Neural progenitor cell (in vitro differentiated cells): ENCODE measurements at regions not wholly inside any gene's neighbourhood (a gene's known extent, or its start where the extent isn't known, plus 50 kb on each side); places are given as distances from the start of the nearest gene placed in this dataset.

Experiments
- EZH2 ChIP-seq: fragments of 200-600 bp; sonication (generic); IDR thresholded peaks from 2 replicates; pipeline ENCODE4 v1.6.1; 2017; ENCODE audit warnings: antibody characterized with exemption, mild to moderate bottlenecking, moderate library complexity
- EZH2phosphoT487 ChIP-seq: fragments of 200-600 bp; sonication (generic); IDR thresholded peaks from 2 replicates; pipeline ENCODE4 v1.6.1; 2017; ENCODE audit warnings: antibody characterized with exemption
- TF ChIP-seq, protein P1 (sequence below): fragments of 200-600 bp; sonication (generic); IDR thresholded peaks from 2 replicates; pipeline ENCODE4 v1.5.1; 2017; ENCODE audit warnings: antibody characterized with exemption, mild to moderate bottlenecking

DNA sequence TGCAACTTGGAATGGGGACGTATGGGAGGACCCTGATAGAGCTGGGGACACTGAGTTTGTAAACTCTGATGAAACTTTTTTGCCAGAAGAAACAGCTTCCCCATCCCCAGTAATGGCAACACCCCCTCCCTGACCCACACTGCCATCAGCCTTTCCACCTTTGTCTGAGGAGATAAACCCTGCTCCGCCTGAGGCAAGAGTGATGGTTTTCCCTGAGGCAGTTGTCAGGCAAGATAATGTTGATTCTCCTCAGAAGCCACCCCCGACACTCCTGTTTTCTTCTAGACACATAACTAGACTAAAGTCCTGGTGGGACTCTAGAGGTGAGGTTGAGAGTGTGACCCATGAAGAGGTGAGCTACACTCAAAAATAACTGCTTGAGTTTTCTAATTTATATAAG is 71.9 kb upstream of the STK26 start:
- TF ChIP-seq EZH2, result no peak
- TF ChIP-seq, protein P1, sequence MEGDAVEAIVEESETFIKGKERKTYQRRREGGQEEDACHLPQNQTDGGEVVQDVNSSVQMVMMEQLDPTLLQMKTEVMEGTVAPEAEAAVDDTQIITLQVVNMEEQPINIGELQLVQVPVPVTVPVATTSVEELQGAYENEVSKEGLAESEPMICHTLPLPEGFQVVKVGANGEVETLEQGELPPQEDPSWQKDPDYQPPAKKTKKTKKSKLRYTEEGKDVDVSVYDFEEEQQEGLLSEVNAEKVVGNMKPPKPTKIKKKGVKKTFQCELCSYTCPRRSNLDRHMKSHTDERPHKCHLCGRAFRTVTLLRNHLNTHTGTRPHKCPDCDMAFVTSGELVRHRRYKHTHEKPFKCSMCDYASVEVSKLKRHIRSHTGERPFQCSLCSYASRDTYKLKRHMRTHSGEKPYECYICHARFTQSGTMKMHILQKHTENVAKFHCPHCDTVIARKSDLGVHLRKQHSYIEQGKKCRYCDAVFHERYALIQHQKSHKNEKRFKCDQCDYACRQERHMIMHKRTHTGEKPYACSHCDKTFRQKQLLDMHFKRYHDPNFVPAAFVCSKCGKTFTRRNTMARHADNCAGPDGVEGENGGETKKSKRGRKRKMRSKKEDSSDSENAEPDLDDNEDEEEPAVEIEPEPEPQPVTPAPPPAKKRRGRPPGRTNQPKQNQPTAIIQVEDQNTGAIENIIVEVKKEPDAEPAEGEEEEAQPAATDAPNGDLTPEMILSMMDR, result no peak
- no peak for TF ChIP-seq EZH2phosphoT487
